ENCODE measurements at regions not wholly inside any gene's neighbourhood (a gene's known extent, or its start where the extent isn't known, plus 50 kb on each side); places are given as distances from the start of the nearest gene placed in this dataset.

DNA sequence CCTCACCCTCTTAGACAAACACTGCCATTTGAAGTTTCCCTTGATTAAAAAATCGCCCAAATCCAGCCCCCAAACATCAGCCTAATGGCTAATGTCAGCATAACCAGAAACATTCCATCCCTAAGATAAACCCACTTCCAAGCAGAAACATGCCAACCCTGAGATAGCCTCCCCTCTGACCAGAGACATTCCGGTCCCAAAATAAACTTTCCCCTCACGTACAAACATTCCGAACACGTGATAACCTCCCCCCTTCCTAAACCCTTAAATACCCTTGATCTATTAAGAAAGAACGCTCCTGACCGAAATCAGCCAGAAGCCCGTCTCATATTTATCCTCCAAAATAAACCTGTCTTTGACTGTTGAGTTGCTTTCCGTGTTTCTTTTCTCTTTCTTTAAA is 237.2 kb downstream of the ASMT start:
- TF ChIP-seq, protein P1, sequence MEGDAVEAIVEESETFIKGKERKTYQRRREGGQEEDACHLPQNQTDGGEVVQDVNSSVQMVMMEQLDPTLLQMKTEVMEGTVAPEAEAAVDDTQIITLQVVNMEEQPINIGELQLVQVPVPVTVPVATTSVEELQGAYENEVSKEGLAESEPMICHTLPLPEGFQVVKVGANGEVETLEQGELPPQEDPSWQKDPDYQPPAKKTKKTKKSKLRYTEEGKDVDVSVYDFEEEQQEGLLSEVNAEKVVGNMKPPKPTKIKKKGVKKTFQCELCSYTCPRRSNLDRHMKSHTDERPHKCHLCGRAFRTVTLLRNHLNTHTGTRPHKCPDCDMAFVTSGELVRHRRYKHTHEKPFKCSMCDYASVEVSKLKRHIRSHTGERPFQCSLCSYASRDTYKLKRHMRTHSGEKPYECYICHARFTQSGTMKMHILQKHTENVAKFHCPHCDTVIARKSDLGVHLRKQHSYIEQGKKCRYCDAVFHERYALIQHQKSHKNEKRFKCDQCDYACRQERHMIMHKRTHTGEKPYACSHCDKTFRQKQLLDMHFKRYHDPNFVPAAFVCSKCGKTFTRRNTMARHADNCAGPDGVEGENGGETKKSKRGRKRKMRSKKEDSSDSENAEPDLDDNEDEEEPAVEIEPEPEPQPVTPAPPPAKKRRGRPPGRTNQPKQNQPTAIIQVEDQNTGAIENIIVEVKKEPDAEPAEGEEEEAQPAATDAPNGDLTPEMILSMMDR (IDR thresholded peaks at IDR 0.05) = no peak
- no peak for TF ChIP-seq NR3C1 (CRISPR knock-in tag; conservative IDR thresholded peaks at IDR 0.05; ENCODE audit: low read depth)
- no peak for TF ChIP-seq ZNF423 (CRISPR knock-in tag; IDR thresholded peaks at IDR 0.05)
- TF ChIP-seq ATF1 (CRISPR knock-in tag; IDR thresholded peaks at IDR 0.05) = no peak
- TF ChIP-seq, protein P2, sequence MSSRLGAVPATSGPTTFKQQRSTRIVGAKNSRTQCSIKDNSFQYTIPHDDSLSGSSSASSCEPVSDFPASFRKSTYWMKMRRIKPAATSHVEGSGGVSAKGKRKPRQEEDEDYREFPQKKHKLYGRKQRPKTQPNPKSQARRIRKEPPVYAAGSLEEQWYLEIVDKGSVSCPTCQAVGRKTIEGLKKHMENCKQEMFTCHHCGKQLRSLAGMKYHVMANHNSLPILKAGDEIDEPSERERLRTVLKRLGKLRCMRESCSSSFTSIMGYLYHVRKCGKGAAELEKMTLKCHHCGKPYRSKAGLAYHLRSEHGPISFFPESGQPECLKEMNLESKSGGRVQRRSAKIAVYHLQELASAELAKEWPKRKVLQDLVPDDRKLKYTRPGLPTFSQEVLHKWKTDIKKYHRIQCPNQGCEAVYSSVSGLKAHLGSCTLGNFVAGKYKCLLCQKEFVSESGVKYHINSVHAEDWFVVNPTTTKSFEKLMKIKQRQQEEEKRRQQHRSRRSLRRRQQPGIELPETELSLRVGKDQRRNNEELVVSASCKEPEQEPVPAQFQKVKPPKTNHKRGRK (CRISPR knock-in tag; IDR thresholded peaks at IDR 0.05; ENCODE audit: borderline replicate concordance) = no peak
- no peak for TF ChIP-seq SP1 (CRISPR knock-in tag; conservative IDR thresholded peaks at IDR 0.05)
- TF ChIP-seq ESRRA (CRISPR knock-in tag; IDR thresholded peaks at IDR 0.05; ENCODE audit: borderline replicate concordance) = no peak
- TF ChIP-seq CREM (CRISPR knock-in tag; IDR thresholded peaks at IDR 0.05) = no peak
- TF ChIP-seq, protein P3, sequence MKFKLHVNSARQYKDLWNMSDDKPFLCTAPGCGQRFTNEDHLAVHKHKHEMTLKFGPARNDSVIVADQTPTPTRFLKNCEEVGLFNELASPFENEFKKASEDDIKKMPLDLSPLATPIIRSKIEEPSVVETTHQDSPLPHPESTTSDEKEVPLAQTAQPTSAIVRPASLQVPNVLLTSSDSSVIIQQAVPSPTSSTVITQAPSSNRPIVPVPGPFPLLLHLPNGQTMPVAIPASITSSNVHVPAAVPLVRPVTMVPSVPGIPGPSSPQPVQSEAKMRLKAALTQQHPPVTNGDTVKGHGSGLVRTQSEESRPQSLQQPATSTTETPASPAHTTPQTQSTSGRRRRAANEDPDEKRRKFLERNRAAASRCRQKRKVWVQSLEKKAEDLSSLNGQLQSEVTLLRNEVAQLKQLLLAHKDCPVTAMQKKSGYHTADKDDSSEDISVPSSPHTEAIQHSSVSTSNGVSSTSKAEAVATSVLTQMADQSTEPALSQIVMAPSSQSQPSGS (CRISPR knock-in tag; IDR thresholded peaks at IDR 0.05; ENCODE audit: borderline replicate concordance, low read depth) = no peak
